ENCODE measurements at regions not wholly inside any gene's neighbourhood (a gene's known extent, or its start where the extent isn't known, plus 50 kb on each side); places are given as distances from the start of the nearest gene placed in this dataset.

DNA sequence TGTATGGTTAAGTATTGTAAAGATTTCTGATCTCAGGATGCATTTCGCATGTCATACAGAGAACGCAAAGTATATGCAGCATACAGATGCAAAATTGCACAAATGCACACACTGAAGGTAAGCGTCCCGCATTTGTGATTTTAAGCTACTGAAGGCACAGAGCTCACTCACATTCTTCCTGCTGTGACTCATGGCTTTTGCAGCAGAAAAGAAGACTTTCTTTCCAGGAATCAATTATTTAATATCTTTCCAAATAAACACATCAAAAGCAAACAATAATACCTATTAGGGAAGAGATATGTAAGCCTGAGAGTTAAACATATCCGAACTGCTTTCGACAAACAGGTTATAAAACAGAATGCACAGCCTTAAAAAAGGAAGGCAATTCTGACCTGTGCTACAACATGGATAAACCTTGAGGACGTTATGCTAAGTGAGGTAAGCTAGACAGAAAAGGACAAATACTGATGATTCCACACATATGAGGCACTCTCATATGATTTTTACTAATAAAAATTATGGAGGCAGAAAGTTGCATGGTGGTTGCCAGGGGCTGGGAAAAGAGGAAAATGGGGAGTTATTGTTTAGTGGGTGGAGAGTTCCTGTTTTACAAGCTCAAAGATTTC is 109.0 kb downstream of the TFAP2A start:
- TF ChIP-seq, protein P1, sequence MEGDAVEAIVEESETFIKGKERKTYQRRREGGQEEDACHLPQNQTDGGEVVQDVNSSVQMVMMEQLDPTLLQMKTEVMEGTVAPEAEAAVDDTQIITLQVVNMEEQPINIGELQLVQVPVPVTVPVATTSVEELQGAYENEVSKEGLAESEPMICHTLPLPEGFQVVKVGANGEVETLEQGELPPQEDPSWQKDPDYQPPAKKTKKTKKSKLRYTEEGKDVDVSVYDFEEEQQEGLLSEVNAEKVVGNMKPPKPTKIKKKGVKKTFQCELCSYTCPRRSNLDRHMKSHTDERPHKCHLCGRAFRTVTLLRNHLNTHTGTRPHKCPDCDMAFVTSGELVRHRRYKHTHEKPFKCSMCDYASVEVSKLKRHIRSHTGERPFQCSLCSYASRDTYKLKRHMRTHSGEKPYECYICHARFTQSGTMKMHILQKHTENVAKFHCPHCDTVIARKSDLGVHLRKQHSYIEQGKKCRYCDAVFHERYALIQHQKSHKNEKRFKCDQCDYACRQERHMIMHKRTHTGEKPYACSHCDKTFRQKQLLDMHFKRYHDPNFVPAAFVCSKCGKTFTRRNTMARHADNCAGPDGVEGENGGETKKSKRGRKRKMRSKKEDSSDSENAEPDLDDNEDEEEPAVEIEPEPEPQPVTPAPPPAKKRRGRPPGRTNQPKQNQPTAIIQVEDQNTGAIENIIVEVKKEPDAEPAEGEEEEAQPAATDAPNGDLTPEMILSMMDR (IDR thresholded peaks at IDR 0.05), result no peak
- no peak for TF ChIP-seq POLR2A (IDR thresholded peaks at IDR 0.05)
